GM13977 (cell line): ENCODE measurements at regions not wholly inside any gene's neighbourhood (a gene's known extent, or its start where the extent isn't known, plus 50 kb on each side); places are given as distances from the start of the nearest gene placed in this dataset.

ENCODE experiments used
- DNase-seq: peaks from one replicate; pipeline ENCODE4 v3.0.0; 2012; ENCODE audit warnings: low spot score
- CTCF ChIP-seq: IDR thresholded peaks from 2 replicates; pipeline ENCODE4 v1.5.1; 2012; ENCODE audit warnings: mild to moderate bottlenecking, control low read depth; ENCODE audit not compliant: insufficient read depth; ENCODE audit errors: extremely low read depth, missing control alignments
- in situ Hi-C: fragments of 300-500 bp; cut with MboI; formaldehyde crosslinking; loops from one replicate; pipeline ENCODE4 v1.12.0; 2022; ENCODE audit warnings: low sequenced_read_pairs, low pct_unique_long_range_greater_than_20kb, mixed read lengths, inconsistent platforms; ENCODE audit not compliant: unreplicated experiment

- TF ChIP-seq CTCF: no peak
- in situ Hi-C loops: no loop called here
- no peak for DNase-seq
Observed at GRCh38 chr3:153458881-153459280, 296.9 kb downstream of the RAP2B start.

GRCh38 chr3:153462545-153462944 is 300.5 kb downstream of the RAP2B start:
- no peak for TF ChIP-seq CTCF
- in situ Hi-C loops: no loop called here

GRCh38 chr3:153463895-153464294 is 301.9 kb downstream of the RAP2B start:
- DNase-seq: no peak
- in situ Hi-C loops: no loop called here
- no peak for TF ChIP-seq CTCF

More at GRCh38 chr3:153462545-153462944, 300.5 kb downstream of the RAP2B start:
- DNase-seq: no peak

GRCh38 chr3:153469162-153469561 is 307.1 kb downstream of the RAP2B start:
- in situ Hi-C loops: no loop called here
- TF ChIP-seq CTCF: no peak
- DNase-seq: no peak

GRCh38 chr3:153484842-153485241 is 322.8 kb downstream of the RAP2B start:
- TF ChIP-seq CTCF: no peak
- in situ Hi-C loops: no loop called here
- DNase-seq: no peak

GRCh38 chr3:153495422-153495821 is 333.4 kb downstream of the RAP2B start:
- no peak for TF ChIP-seq CTCF
- in situ Hi-C loops: no loop called here
- no peak for DNase-seq

- in situ Hi-C loops: no loop called here
- TF ChIP-seq CTCF: no peak
- no peak for DNase-seq
Observed at GRCh38 chr3:153502682-153503081, 340.7 kb downstream of the RAP2B start.
